GM12878 (cell line): ENCODE measurements at regions not wholly inside any gene's neighbourhood (a gene's known extent, or its start where the extent isn't known, plus 50 kb on each side); places are given as distances from the start of the nearest gene placed in this dataset.

Experiments used
- CBFB ChIP-seq: IDR thresholded peaks from 2 replicates; pipeline ENCODE4 v1.6.1; 2016; ENCODE audit warnings: antibody characterized with exemption, low read depth
- CTCF ChIP-seq, 3 experiments: IDR thresholded peaks in 2 of 3; conservative IDR thresholded peaks in 1 of 3; 2 replicates each; pipeline ENCODE4 v1.5.1; 2011; ENCODE audit warnings: low read depth in 3 of 3, low read length in 3 of 3, mild to moderate bottlenecking in 3 of 3, control low read depth in 2 of 3, moderate library complexity in 2 of 3, inconsistent platforms in 1 of 3, mixed read lengths in 1 of 3; ENCODE audit not compliant: control insufficient read depth in 2 of 3, insufficient read depth in 1 of 3; ENCODE audit errors: extremely low read depth in 1 of 3
- ELK1 ChIP-seq: IDR thresholded peaks from 2 replicates; pipeline ENCODE4 v1.6.1; 2012; ENCODE audit warnings: low read depth, low read length, improper control_type of control experiment
- EZH2 ChIP-seq: IDR thresholded peaks from 2 replicates; pipeline ENCODE4 v1.6.1; 2012; ENCODE audit warnings: low read depth, mild to moderate bottlenecking, control low read depth, inconsistent platforms, low read length, borderline replicate concordance; ENCODE audit not compliant: control insufficient read depth
- HDGF ChIP-seq: fragments of 450-650 bp; IDR thresholded peaks from 2 replicates; pipeline ENCODE4 v1.6.1; 2016; ENCODE audit warnings: antibody characterized with exemption
- POU2F2 ChIP-seq: IDR thresholded peaks from 3 replicates; pipeline ENCODE4 v1.6.1; 2011; ENCODE audit warnings: low read depth, mild to moderate bottlenecking, low read length, borderline replicate concordance
- PRDM15 ChIP-seq: fragments of 450-650 bp; formaldehyde crosslinking; IDR thresholded peaks from 2 replicates; pipeline ENCODE4 v1.4.0; 2020; ENCODE audit warnings: mild to moderate bottlenecking, moderate library complexity
- SREBF1 ChIP-seq: IDR thresholded peaks from 2 replicates; pipeline ENCODE4 v1.6.1; 2012; ENCODE audit warnings: mild to moderate bottlenecking, low read length
- TCF12 ChIP-seq: IDR thresholded peaks from 2 replicates; pipeline ENCODE4 v1.6.1; 2011; ENCODE audit warnings: low read depth, mild to moderate bottlenecking, low read length
- TCF7 ChIP-seq: IDR thresholded peaks from 2 replicates; pipeline ENCODE4 v1.6.1; 2014; ENCODE audit warnings: antibody characterized with exemption, borderline replicate concordance
- YY1 ChIP-seq: IDR thresholded peaks from 2 replicates; pipeline ENCODE4 v1.6.1; 2011; ENCODE audit warnings: low read depth, mild to moderate bottlenecking, low read length
- TF ChIP-seq, protein P1 (sequence below): fragments of 450-650 bp; IDR thresholded peaks from 2 replicates; pipeline ENCODE4 v1.6.1; 2017; ENCODE audit warnings: mild to moderate bottlenecking, moderate library complexity
- TF ChIP-seq, protein P2 (sequence below): fragments of 450-650 bp; IDR thresholded peaks from 2 replicates; pipeline ENCODE4 v1.6.1; 2014; ENCODE audit warnings: mild to moderate bottlenecking
- TF ChIP-seq, protein P3 (sequence below): fragments of 450-650 bp; formaldehyde crosslinking; IDR thresholded peaks from 2 replicates; pipeline ENCODE4 v1.5.0; 2022; ENCODE audit warnings: mild to moderate bottlenecking, missing genetic modification characterization

DNA sequence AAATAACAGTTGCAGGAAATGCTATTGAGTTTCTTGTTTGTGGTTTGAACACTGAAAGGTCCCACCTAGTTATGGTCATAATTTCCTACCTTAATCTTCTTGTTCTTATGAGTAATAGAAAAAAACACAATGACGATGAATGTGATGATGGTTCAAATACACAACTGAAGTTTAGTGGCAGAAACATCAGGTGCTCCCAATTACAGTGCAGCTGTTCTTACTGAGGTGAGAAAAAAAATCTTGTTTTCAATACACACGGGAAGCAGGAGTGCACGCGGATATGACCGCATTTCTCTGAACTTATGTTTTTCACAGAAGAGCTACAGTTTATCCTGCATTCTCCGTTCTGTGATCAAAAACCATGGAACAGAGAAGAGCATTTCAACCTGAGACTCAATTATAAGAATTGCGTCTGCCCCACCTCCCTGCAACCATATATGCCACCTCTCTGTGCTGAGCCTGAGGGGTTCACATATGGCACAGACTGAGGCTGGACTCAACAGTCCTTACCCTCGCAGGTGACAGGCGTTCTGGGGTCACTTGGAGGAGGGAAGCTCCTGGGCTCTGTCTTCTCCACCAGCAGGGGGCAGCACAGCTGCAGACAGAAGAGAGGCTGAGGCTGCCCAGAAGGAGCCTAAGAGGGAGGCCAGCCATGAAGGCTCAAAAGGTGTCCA, 99.7 kb upstream of the IGLL5 start (continued):
- TF ChIP-seq CTCF (IDR thresholded peaks at IDR 0.05 in 2 of 3, conservative IDR thresholded peaks at IDR 0.05 in 1 of 3; ENCODE audit: control insufficient read depth in 2 of 3, extremely low read depth in 1 of 3, insufficient read depth in 1 of 3, low read depth in 3 of 3, low read length in 3 of 3) (peak; percentile 49 to 79 (median 59)), YY1 (no peak), TCF7 (no peak), HDGF (no peak), TCF12 (no peak), EZH2 (no peak), PRDM15 (no peak), CBFB (no peak), POU2F2 (no peak), ELK1 (no peak), SREBF1 (no peak)
- TF ChIP-seq, protein P1, sequence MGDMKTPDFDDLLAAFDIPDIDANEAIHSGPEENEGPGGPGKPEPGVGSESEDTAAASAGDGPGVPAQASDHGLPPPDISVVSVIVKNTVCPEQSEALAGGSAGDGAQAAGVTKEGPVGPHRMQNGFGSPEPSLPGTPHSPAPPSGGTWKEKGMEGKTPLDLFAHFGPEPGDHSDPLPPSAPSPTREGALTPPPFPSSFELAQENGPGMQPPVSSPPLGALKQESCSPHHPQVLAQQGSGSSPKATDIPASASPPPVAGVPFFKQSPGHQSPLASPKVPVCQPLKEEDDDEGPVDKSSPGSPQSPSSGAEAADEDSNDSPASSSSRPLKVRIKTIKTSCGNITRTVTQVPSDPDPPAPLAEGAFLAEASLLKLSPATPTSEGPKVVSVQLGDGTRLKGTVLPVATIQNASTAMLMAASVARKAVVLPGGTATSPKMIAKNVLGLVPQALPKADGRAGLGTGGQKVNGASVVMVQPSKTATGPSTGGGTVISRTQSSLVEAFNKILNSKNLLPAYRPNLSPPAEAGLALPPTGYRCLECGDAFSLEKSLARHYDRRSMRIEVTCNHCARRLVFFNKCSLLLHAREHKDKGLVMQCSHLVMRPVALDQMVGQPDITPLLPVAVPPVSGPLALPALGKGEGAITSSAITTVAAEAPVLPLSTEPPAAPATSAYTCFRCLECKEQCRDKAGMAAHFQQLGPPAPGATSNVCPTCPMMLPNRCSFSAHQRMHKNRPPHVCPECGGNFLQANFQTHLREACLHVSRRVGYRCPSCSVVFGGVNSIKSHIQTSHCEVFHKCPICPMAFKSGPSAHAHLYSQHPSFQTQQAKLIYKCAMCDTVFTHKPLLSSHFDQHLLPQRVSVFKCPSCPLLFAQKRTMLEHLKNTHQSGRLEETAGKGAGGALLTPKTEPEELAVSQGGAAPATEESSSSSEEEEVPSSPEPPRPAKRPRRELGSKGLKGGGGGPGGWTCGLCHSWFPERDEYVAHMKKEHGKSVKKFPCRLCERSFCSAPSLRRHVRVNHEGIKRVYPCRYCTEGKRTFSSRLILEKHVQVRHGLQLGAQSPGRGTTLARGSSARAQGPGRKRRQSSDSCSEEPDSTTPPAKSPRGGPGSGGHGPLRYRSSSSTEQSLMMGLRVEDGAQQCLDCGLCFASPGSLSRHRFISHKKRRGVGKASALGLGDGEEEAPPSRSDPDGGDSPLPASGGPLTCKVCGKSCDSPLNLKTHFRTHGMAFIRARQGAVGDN, result no peak
- TF ChIP-seq, protein P2, sequence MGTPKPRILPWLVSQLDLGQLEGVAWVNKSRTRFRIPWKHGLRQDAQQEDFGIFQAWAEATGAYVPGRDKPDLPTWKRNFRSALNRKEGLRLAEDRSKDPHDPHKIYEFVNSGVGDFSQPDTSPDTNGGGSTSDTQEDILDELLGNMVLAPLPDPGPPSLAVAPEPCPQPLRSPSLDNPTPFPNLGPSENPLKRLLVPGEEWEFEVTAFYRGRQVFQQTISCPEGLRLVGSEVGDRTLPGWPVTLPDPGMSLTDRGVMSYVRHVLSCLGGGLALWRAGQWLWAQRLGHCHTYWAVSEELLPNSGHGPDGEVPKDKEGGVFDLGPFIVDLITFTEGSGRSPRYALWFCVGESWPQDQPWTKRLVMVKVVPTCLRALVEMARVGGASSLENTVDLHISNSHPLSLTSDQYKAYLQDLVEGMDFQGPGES, result no peak
- TF ChIP-seq, protein P3, sequence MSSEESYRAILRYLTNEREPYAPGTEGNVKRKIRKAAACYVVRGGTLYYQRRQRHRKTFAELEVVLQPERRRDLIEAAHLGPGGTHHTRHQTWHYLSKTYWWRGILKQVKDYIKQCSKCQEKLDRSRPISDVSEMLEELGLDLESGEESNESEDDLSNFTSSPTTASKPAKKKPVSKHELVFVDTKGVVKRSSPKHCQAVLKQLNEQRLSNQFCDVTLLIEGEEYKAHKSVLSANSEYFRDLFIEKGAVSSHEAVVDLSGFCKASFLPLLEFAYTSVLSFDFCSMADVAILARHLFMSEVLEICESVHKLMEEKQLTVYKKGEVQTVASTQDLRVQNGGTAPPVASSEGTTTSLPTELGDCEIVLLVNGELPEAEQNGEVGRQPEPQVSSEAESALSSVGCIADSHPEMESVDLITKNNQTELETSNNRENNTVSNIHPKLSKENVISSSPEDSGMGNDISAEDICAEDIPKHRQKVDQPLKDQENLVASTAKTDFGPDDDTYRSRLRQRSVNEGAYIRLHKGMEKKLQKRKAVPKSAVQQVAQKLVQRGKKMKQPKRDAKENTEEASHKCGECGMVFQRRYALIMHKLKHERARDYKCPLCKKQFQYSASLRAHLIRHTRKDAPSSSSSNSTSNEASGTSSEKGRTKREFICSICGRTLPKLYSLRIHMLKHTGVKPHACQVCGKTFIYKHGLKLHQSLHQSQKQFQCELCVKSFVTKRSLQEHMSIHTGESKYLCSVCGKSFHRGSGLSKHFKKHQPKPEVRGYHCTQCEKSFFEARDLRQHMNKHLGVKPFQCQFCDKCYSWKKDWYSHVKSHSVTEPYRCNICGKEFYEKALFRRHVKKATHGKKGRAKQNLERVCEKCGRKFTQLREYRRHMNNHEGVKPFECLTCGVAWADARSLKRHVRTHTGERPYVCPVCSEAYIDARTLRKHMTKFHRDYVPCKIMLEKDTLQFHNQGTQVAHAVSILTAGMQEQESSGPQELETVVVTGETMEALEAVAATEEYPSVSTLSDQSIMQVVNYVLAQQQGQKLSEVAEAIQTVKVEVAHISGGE (CRISPR knock-in tag), result no peak
